PC-9 (cell line): ENCODE measurements at regions not wholly inside any gene's neighbourhood (a gene's known extent, or its start where the extent isn't known, plus 50 kb on each side); places are given as distances from the start of the nearest gene placed in this dataset.

Experiments used
- BruUV-seq: library from RNA; stranded (reverse); fragments of 400-500 nt; replicated peaks from 2 replicates; lab custom pipeline; 2021; lab: Mats Ljungman, UMichigan
- CTCF ChIA-PET: fragments of 300-600 bp; sonication (Branson Sonifier 250); formaldehyde crosslinking; loops from one replicate; lab custom pipeline; 2022; ENCODE audit warnings: antibody characterized with exemption; lab: Charles Lee
- POLR2A ChIA-PET: fragments of 300-600 bp; sonication (Branson Sonifier 250); formaldehyde crosslinking; loops from one replicate; lab custom pipeline; 2022; ENCODE audit warnings: antibody characterized with exemption; ENCODE audit not compliant: unreplicated experiment; lab: Charles Lee
- DNase-seq, 2 experiments: peaks; one replicate each; pipeline versions ENCODE4 v3.0.0 to v3.0.0-alpha.2; 2015 to 2022; ENCODE audit warnings: mixed read lengths in 1 of 2
- H2AFZ ChIP-seq: fragments of 200-600 bp; sonication (generic); 2 replicates; pipeline ENCODE4 v1.8.1; 2017; ENCODE audit warnings: antibody characterized with exemption
- H3F3A ChIP-seq: fragments of 200-600 bp; sonication (generic); 2 replicates; pipeline ENCODE4 v1.8.1; 2017; ENCODE audit warnings: antibody characterized with exemption, mild to moderate bottlenecking, low read depth; ENCODE audit not compliant: insufficient read depth
- H3K27ac ChIP-seq: fragments of 200-600 bp; sonication (generic); 2 replicates; pipeline ENCODE4 v1.6.1; 2016; ENCODE audit warnings: mixed run types
- H3K27me3 ChIP-seq: fragments of 200-600 bp; sonication (generic); 2 replicates; pipeline ENCODE4 v1.6.1; 2016; ENCODE audit warnings: low read depth, mixed run types; ENCODE audit not compliant: insufficient read depth
- H3K36me3 ChIP-seq: fragments of 200-600 bp; sonication (generic); 2 replicates; pipeline ENCODE4 v1.6.1; 2016; ENCODE audit warnings: low read depth, mixed run types
- H3K4me1 ChIP-seq: fragments of 200-600 bp; sonication (generic); replicated peaks from 2 replicates; pipeline ENCODE4 v1.6.1; 2016; ENCODE audit warnings: mixed run types; ENCODE audit not compliant: insufficient read depth
- H3K4me2 ChIP-seq: fragments of 200-600 bp; sonication (generic); 2 replicates; pipeline ENCODE4 v1.6.1; 2017; ENCODE audit warnings: mixed run types
- H3K4me3 ChIP-seq: fragments of 200-600 bp; sonication (generic); 2 replicates; pipeline ENCODE4 v1.6.1; 2016; ENCODE audit warnings: mixed run types
- H3K79me2 ChIP-seq: fragments of 200-600 bp; sonication (generic); 2 replicates; pipeline ENCODE4 v1.6.1; 2017; ENCODE audit warnings: low read depth, mixed run types
- H3K9me2 ChIP-seq: fragments of 200-600 bp; sonication (generic); 2 replicates; pipeline ENCODE4 v1.8.1; 2017; ENCODE audit warnings: mild to moderate bottlenecking; ENCODE audit not compliant: insufficient read depth
- H3K9me3 ChIP-seq: fragments of 200-600 bp; sonication (generic); 2 replicates; pipeline ENCODE4 v1.8.1; 2016; ENCODE audit warnings: low read depth; ENCODE audit not compliant: insufficient read depth
- H4K20me1 ChIP-seq: fragments of 200-600 bp; sonication (generic); 2 replicates; pipeline ENCODE4 v1.8.1; 2017; ENCODE audit not compliant: insufficient read depth
- EZH2 ChIP-seq: fragments of 200-600 bp; sonication (generic); IDR thresholded peaks from 2 replicates; pipeline ENCODE4 v1.8.0; 2017; ENCODE audit warnings: antibody characterized with exemption, low read depth
- intact Hi-C: fragments of 100-400 bp; cut with micrococcal nuclease; formaldehyde crosslinking; loops from one replicate; pipeline ENCODE4 v1.10.0; 2022; ENCODE audit not compliant: unreplicated experiment
- TF ChIP-seq, protein P1 (sequence below): fragments of 200-600 bp; sonication (generic); conservative IDR thresholded peaks from 2 replicates; pipeline ENCODE4 v1.6.1; 2017; ENCODE audit warnings: mixed run types, antibody characterized with exemption, mild to moderate bottlenecking, moderate library complexity

DNA sequence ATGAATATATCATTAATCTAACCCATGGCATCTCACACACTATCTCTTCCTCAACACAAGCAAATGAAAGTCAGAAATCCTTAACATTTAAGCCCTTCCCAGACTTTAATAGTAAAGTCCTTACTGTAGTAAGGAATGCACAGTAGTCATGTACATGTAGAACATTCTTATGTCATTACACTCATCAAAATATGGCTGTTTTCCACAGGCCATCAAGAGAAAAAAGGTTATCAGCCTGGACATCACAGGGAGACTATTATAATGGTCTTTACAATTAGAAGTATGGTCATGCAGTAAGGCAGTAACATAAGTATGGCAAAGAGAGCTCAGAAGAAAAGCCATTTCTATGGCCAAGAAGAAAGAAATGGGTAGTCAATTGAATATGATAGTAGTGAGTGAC lies 121.2 kb downstream of the SLC6A15 start:
- no peaks in the 10 kb centered on the region; the same call in 1 of the 2 replicates for H3K9me3 ChIP-seq
- no peak overlapping the region for H2AFZ ChIP-seq
- ChIA-PET CTCF (no interaction called here), POLR2A (no interaction called here)
- H3K27ac ChIP-seq: no peak overlapping the region
- no TSS peak for BruUV-seq
- H3K4me1 ChIP-seq: no peaks in the 10 kb centered on the region
- intact Hi-C loops: loop anchor here (2.0 kb wide), 1 partner anchor 19 kb away; no protein-coding TSS in a partner anchor
- no peaks in the 10 kb centered on the region for H3K79me2 ChIP-seq
- no peak overlapping the region for H3K4me3 ChIP-seq
- H3K9me2 ChIP-seq: no peaks in the 10 kb centered on the region
- DNase-seq: no peak
- no peak overlapping the region for H3K4me2 ChIP-seq
- no peak for TF ChIP-seq EZH2
- TF ChIP-seq, protein P1, sequence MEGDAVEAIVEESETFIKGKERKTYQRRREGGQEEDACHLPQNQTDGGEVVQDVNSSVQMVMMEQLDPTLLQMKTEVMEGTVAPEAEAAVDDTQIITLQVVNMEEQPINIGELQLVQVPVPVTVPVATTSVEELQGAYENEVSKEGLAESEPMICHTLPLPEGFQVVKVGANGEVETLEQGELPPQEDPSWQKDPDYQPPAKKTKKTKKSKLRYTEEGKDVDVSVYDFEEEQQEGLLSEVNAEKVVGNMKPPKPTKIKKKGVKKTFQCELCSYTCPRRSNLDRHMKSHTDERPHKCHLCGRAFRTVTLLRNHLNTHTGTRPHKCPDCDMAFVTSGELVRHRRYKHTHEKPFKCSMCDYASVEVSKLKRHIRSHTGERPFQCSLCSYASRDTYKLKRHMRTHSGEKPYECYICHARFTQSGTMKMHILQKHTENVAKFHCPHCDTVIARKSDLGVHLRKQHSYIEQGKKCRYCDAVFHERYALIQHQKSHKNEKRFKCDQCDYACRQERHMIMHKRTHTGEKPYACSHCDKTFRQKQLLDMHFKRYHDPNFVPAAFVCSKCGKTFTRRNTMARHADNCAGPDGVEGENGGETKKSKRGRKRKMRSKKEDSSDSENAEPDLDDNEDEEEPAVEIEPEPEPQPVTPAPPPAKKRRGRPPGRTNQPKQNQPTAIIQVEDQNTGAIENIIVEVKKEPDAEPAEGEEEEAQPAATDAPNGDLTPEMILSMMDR: no peak
- H3F3A ChIP-seq: no peaks in the 10 kb centered on the region
- no peaks in the 10 kb centered on the region for H3K36me3 ChIP-seq
- no peaks in the 10 kb centered on the region for H4K20me1 ChIP-seq
- H3K27me3 ChIP-seq: no peaks in the 10 kb centered on the region

DNA sequence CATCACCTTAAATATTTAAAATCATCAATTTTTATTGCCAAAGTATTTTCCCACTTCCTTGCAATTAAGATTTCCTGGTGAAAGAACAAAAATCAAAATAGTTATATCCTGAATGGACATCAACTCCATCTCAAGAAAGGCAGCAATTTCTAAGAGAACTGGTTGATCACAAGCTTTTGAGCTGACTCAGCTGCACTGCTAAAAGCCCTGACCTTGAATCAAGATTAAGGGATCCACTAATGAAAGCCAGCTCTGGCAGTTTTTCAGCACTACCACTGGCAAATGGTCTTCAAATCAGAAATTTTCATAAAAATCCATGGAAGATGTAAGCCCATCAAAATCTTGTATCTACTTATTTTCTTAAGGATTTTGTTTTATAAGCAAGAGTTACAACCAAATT lies 123.4 kb downstream of the SLC6A15 start:
- Histone ChIP-seq H3K27me3 (no peaks in the 10 kb centered on the region), H2AFZ (no peak overlapping the region), H3K27ac (no peak overlapping the region), H3K4me3 (no peak overlapping the region), H3K4me1 (no peaks in the 10 kb centered on the region), H3K4me2 (no peak overlapping the region), H4K20me1 (no peaks in the 10 kb centered on the region), H3K79me2 (no peaks in the 10 kb centered on the region), H3K36me3 (no peaks in the 10 kb centered on the region), H3F3A (no peaks in the 10 kb centered on the region), H3K9me3 (no peaks in the 10 kb centered on the region; the same call in 1 of the 2 replicates), H3K9me2 (no peaks in the 10 kb centered on the region)
- TF ChIP-seq, protein P1: no peak
- no peak for TF ChIP-seq EZH2
- DNase-seq: no peak
- intact Hi-C loops: no loop called here
- ChIA-PET POLR2A (no interaction called here), CTCF (no interaction called here)
- BruUV-seq: no TSS peak

DNA sequence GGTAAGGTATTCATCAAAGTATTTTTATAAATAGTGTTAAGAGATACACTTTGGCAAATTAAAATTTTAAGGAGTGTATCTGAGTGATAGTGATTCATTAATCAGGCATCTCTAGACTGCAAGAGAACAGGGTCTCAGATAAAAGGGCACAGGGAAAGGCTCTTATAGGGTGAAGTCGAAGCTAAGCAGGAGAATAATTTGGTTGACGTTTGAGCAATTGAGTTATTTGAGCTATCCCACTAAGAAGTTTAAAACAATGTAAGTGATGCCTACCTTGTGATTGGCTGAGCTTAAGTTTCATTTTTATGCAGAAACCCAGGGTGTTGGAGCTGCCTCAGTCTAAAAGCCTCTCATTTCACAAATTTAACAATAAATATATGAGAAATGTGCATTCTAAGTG lies 125.3 kb downstream of the SLC6A15 start:
- DNase-seq: no peak
- Histone ChIP-seq H3K4me2 (no peak overlapping the region), H3K4me3 (no peak overlapping the region), H3K27ac (no peak overlapping the region), H3K27me3 (no peaks in the 10 kb centered on the region), H3K36me3 (no peaks in the 10 kb centered on the region), H3K79me2 (no peaks in the 10 kb centered on the region), H3F3A (no peaks in the 10 kb centered on the region), H2AFZ (no peak overlapping the region), H3K9me3 (no peaks in the 10 kb centered on the region; the same call in 1 of the 2 replicates), H3K4me1 (no peaks in the 10 kb centered on the region), H3K9me2 (no peaks in the 10 kb centered on the region), H4K20me1 (no peaks in the 10 kb centered on the region)
- POLR2A ChIA-PET: no interaction called here
- BruUV-seq: no TSS peak
- CTCF ChIA-PET: no interaction called here
- TF ChIP-seq, protein P1: no peak
- no peak for TF ChIP-seq EZH2
- intact Hi-C loops: no loop called here
